ENCODE measurements at regions not wholly inside any gene's neighbourhood (a gene's known extent, or its start where the extent isn't known, plus 50 kb on each side); places are given as distances from the start of the nearest gene placed in this dataset.

DNA sequence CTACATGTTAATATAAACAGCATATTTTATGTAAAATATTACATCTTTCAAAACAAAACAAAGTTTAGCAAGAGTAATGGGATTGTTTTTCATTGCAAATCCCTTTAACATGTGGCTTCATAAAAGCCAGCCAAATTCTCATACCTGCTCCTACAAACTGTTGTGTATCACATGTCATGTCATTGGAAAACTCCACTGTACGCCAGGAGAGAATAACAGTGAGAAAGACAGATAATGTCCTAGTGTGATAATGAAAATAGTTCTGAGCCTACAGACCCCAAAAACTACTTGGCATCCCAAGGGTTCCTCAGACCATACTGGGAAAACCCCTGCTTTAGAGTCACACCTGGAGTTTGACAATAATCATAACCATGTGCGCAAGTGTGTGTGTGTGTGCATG is 182.7 kb upstream of the HNRNPA3 start (continued):
- no peak for TF ChIP-seq TCF7L2 (IDR thresholded peaks at IDR 0.05; ENCODE audit: low read depth, low read length)
- no peak for TF ChIP-seq ZNF468 (CRISPR knock-in tag; IDR thresholded peaks at IDR 0.05)
- no peak for TF ChIP-seq RARA (CRISPR knock-in tag; IDR thresholded peaks at IDR 0.05)
- TF ChIP-seq, protein P1, sequence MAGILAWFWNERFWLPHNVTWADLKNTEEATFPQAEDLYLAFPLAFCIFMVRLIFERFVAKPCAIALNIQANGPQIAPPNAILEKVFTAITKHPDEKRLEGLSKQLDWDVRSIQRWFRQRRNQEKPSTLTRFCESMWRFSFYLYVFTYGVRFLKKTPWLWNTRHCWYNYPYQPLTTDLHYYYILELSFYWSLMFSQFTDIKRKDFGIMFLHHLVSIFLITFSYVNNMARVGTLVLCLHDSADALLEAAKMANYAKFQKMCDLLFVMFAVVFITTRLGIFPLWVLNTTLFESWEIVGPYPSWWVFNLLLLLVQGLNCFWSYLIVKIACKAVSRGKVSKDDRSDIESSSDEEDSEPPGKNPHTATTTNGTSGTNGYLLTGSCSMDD (CRISPR knock-in tag; IDR thresholded peaks at IDR 0.05): no peak
- no peak for TF ChIP-seq NONO (IDR thresholded peaks at IDR 0.05)
- no peak for TF ChIP-seq NONO (CRISPR knock-in tag; conservative IDR thresholded peaks at IDR 0.05)

DNA sequence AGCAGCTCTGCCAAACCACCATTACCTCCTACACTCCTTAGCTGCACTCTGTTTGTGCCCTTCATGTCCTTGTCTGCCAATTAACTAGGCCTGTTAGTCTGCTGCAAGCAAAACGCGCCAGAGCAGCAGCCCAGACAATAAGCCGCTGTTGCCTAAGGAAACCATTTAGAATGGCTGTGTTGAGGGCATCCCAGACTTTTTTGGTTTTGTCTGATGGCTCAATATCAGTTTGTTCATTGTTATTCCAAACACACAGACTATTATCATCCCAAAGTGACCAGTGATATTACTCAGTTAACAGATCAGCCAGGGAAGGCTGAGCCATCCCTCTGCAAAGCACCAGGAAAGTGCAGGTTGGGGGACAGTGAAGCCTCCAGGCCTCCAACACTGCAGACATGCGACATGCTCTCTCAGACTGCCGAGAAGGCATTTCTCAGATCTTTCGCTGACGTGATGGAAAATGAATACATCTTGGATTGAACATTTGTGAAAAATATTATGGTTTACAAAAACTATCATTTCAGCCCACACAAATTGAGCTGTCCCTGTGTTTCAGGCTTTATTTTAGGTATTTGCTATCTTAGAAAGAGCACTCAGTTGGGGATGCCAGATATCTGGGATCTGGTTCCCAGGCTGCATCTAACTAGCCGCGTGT is 182.0 kb upstream of the HNRNPA3 start:
- in situ Hi-C loops (cut with HindIII; ENCODE audit: extremely low pct_ligation_motif_present, low pct_unique_long_range_greater_than_20kb) (no loop called here), intact Hi-C loops (cut with micrococcal nuclease; ENCODE audit: unreplicated experiment) (no loop called here)
- ATAC-seq (no peak), DNase-seq (ENCODE audit: low spot score) (no peak), FAIRE-seq (no peak)
- Histone ChIP-seq H4K20me1 (ENCODE audit: insufficient read depth, low read length) (no peaks in the 10 kb centered on the region), H3K4me1 (ENCODE audit: insufficient read depth, low read length) (no peaks in the 10 kb centered on the region), H3K9me3 (ENCODE audit: low read length) (no peaks in the 10 kb centered on the region), H3K36me3 (replicated peaks in 1 of 2; ENCODE audit: control insufficient read depth in 1 of 2, insufficient read depth in 2 of 2, low read length in 2 of 2) (no peaks in the 10 kb centered on the region), H3K4me2 (ENCODE audit: low read depth, low read length) (no peak overlapping the region), H3K9ac (ENCODE audit: insufficient read depth, low read depth, low read length) (no peak overlapping the region), H3K27ac (ENCODE audit: extremely low read length, insufficient read depth, low read length) (no peak overlapping the region), H3K79me2 (ENCODE audit: insufficient read depth, low read length) (no peaks in the 10 kb centered on the region), H3K4me3 (replicated peaks in 1 of 3; ENCODE audit: insufficient read depth in 1 of 3, low read depth in 2 of 3, low read length in 3 of 3) (no peak overlapping the region), H2AFZ (ENCODE audit: low read length) (no peak overlapping the region), H3K27me3 (ENCODE audit: control insufficient read depth in 1 of 2, insufficient read depth in 2 of 2, low read length in 2 of 2) (peaks cover 0 to 11% of the 10 kb centered on the region in 2 experiments; a peak in 2 of 5 replicates)
- ChIA-PET CTCF (ENCODE audit: low intra/inter-chr PET ratio, low total read pairs) (no interaction called here), POLR2A (no interaction called here)
- TF ChIP-seq, protein P2, sequence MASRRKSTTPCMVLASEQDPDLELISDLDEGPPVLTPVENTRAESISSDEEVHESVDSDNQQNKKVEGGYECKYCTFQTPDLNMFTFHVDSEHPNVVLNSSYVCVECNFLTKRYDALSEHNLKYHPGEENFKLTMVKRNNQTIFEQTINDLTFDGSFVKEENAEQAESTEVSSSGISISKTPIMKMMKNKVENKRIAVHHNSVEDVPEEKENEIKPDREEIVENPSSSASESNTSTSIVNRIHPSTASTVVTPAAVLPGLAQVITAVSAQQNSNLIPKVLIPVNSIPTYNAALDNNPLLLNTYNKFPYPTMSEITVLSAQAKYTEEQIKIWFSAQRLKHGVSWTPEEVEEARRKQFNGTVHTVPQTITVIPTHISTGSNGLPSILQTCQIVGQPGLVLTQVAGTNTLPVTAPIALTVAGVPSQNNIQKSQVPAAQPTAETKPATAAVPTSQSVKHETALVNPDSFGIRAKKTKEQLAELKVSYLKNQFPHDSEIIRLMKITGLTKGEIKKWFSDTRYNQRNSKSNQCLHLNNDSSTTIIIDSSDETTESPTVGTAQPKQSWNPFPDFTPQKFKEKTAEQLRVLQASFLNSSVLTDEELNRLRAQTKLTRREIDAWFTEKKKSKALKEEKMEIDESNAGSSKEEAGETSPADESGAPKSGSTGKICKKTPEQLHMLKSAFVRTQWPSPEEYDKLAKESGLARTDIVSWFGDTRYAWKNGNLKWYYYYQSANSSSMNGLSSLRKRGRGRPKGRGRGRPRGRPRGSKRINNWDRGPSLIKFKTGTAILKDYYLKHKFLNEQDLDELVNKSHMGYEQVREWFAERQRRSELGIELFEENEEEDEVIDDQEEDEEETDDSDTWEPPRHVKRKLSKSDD (CRISPR knock-in tag; IDR thresholded peaks at IDR 0.05; ENCODE audit: low read depth): no peak
- TF ChIP-seq NR2F1 (CRISPR knock-in tag; IDR thresholded peaks at IDR 0.05): no peak
- TF ChIP-seq, protein P3, sequence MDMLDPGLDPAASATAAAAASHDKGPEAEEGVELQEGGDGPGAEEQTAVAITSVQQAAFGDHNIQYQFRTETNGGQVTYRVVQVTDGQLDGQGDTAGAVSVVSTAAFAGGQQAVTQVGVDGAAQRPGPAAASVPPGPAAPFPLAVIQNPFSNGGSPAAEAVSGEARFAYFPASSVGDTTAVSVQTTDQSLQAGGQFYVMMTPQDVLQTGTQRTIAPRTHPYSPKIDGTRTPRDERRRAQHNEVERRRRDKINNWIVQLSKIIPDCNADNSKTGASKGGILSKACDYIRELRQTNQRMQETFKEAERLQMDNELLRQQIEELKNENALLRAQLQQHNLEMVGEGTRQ (IDR thresholded peaks at IDR 0.05; ENCODE audit: low read depth, low read length): no peak
- TF ChIP-seq, protein P3 (CRISPR knock-in tag; IDR thresholded peaks at IDR 0.05; ENCODE audit: borderline replicate concordance): no peak
- no peak for TF ChIP-seq MBNL3 (CRISPR knock-in tag; conservative IDR thresholded peaks at IDR 0.05)
- TF ChIP-seq MAFK (conservative IDR thresholded peaks at IDR 0.05 in 1 of 2, IDR thresholded peaks at IDR 0.05 in 1 of 2; ENCODE audit: low read length in 2 of 2): peak; percentile 23 to 26; a peak in 2 of 4 replicates
- WGBS (ENCODE audit: low lambda C conversion rate): 24% methylated on average over 9 of the region's 9 CpGs
- BruUV-seq (replicated peaks): no TSS peak

Data from HepG2 (cell line).